ENCODE measurements at regions not wholly inside any gene's neighbourhood (a gene's known extent, or its start where the extent isn't known, plus 50 kb on each side); places are given as distances from the start of the nearest gene placed in this dataset.

DNA sequence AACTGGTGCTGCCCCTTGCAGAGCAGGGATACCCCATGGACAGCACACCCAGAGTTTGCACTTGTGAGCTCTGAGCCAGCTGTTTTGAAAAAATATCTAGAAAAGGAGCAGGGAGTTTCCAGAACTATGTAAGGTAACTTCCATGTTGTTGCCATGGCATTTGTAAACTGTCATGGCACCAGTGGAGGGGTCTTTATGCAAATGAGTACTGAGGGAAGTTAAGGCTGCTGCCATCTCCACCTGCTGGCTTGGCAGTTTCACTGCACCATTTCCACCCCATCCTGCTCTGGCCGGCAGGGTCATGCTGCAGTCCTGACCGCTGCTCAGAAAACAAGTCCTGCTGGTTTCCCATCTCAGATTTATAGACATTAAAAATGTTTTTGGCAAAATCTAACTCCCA lies 52.3 kb upstream of the SNTG2 start:
- Histone ChIP-seq H3K9me3 (ENCODE audit: control insufficient read depth in 2 of 2, insufficient read depth in 1 of 2, low read depth in 1 of 2, low read length in 1 of 2) (peaks cover 0 to 17% of the 10 kb centered on the region in 2 donors), H3K27me3 (ENCODE audit: control insufficient read depth in 3 of 3, insufficient read depth in 3 of 3, low read length in 3 of 3) (no peaks in the 10 kb centered on the region), H3K4me3 (ENCODE audit: low read depth in 1 of 3, low read length in 3 of 3) (no peak overlapping the region), H3K4me1 (ENCODE audit: control insufficient read depth in 3 of 3, insufficient read depth in 2 of 3, low read depth in 1 of 3, low read length in 2 of 3) (no peaks in the 10 kb centered on the region), H3K36me3 (ENCODE audit: control insufficient read depth in 3 of 3, insufficient read depth in 2 of 3, low read depth in 1 of 3, low read length in 3 of 3) (no peaks in the 10 kb centered on the region), H3K27ac (ENCODE audit: low read depth in 1 of 3, low read length in 2 of 3) (no peak overlapping the region)
- DNase-seq (no peak), FAIRE-seq (no peak)
- 65 to 68% (median 68%) methylated on average over 2 of the region's 2 CpGs for WGBS, 3 donors

DNA sequence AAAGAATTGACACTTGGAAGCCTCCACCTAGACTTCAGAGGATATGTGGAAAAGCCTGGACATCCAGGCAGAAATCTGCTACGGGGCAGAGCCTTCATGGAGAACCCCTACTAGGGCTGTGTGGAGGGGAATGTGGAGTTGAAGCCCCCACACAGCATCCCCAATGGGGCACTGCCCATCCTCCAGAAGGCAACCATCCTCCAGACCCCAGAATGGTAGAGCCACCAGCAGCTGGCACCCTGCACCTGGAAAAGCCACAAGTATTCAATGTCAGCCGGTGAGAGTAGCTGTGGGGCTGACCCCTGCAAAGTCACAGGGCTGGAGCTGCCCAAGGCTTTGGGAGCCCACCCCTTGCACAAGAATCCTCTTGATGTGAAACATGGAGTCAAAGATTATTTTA lies 53.6 kb upstream of the SNTG2 start:
- H3K9me3 ChIP-seq (ENCODE audit: control insufficient read depth in 2 of 2, insufficient read depth in 1 of 2, low read depth in 1 of 2, low read length in 1 of 2) = peaks cover 0 to 14% of the 10 kb centered on the region in 2 donors
- H3K27ac ChIP-seq (ENCODE audit: low read depth in 1 of 3, low read length in 2 of 3) = no peak overlapping the region
- 84 to 96% (median 91%) methylated on average over 2 of the region's 2 CpGs for WGBS, 3 donors
- DNase-seq = no peak
- no peak overlapping the region for H3K4me3 ChIP-seq (ENCODE audit: low read depth in 1 of 3, low read length in 3 of 3)
- no peaks in the 10 kb centered on the region for H3K36me3 ChIP-seq (ENCODE audit: control insufficient read depth in 3 of 3, insufficient read depth in 2 of 3, low read depth in 1 of 3, low read length in 3 of 3)
- H3K4me1 ChIP-seq (ENCODE audit: control insufficient read depth in 3 of 3, insufficient read depth in 2 of 3, low read depth in 1 of 3, low read length in 2 of 3) = no peaks in the 10 kb centered on the region
- FAIRE-seq = no peak
- H3K27me3 ChIP-seq (ENCODE audit: control insufficient read depth in 3 of 3, insufficient read depth in 3 of 3, low read length in 3 of 3) = no peaks in the 10 kb centered on the region

DNA sequence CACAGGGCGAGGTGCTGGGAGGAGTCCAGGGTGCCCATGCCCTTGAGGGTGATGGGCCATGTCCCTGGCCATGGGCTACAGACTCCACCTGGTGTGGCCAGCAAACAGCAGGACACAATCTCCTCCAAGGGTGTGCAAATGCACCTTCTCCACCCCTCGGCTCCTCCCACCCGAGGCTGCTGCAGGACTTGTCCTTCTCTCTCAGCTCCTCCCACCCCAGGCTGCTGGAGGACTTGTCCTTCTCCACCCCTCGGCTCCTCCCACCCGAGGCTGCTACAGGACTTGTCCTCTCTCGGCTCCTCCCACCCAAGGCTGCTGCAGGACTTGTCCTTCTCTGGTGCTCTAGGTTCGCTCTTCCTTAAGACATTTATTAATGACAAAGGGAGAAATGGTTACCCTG lies 57.3 kb upstream of the SNTG2 start:
- DNase-seq (peak in 1 of 2 donors; percentile 10), FAIRE-seq (no peak)
- 36 to 42% (median 38%) methylated on average over 7 of the region's 7 CpGs for WGBS, 3 donors
- no peaks in the 10 kb centered on the region for H3K4me1 ChIP-seq (ENCODE audit: control insufficient read depth in 3 of 3, insufficient read depth in 2 of 3, low read depth in 1 of 3, low read length in 2 of 3)
- no peaks in the 10 kb centered on the region for H3K36me3 ChIP-seq (ENCODE audit: control insufficient read depth in 3 of 3, insufficient read depth in 2 of 3, low read depth in 1 of 3, low read length in 3 of 3)
- H3K9me3 ChIP-seq (ENCODE audit: control insufficient read depth in 2 of 2, insufficient read depth in 1 of 2, low read depth in 1 of 2, low read length in 1 of 2) = peaks cover 0 to 14% of the 10 kb centered on the region in 2 donors
- no peak overlapping the region for H3K4me3 ChIP-seq (ENCODE audit: low read depth in 1 of 3, low read length in 3 of 3)
- H3K27me3 ChIP-seq (ENCODE audit: control insufficient read depth in 3 of 3, insufficient read depth in 3 of 3, low read length in 3 of 3) = peaks cover 0 to 5% (median 0%) of the 10 kb centered on the region in 3 donors
- no peak overlapping the region for H3K27ac ChIP-seq (ENCODE audit: low read depth in 1 of 3, low read length in 2 of 3)

DNA sequence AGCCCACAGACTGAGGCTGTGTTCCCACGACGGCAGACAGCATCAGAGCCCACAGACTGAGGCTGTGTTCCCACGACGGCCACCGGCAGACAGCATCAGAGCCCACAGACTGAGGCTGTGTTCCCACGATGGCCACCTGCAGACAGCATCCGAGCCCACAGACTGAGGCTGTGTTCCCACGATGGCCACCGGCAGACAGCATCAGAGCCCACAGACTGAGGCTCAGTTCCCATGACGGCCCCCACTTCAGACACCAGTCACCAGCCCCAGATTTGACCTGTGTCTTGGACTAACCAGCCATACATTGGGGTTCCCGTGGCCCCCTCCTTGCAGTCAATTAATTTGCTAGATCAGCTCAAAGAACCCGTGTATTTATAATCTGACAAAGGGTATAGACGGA lies 57.8 kb upstream of the SNTG2 start:
- peaks cover 0 to 14% of the 10 kb centered on the region in 2 donors for H3K9me3 ChIP-seq (ENCODE audit: control insufficient read depth in 2 of 2, insufficient read depth in 1 of 2, low read depth in 1 of 2, low read length in 1 of 2)
- 75 to 85% (median 76%) methylated on average over 13 of the region's 13 CpGs for WGBS, 3 donors
- DNase-seq (no peak), FAIRE-seq (no peak)
- H3K36me3 ChIP-seq (ENCODE audit: control insufficient read depth in 3 of 3, insufficient read depth in 2 of 3, low read depth in 1 of 3, low read length in 3 of 3) = no peaks in the 10 kb centered on the region
- no peaks in the 10 kb centered on the region for H3K4me1 ChIP-seq (ENCODE audit: control insufficient read depth in 3 of 3, insufficient read depth in 2 of 3, low read depth in 1 of 3, low read length in 2 of 3)
- no peak overlapping the region for H3K4me3 ChIP-seq (ENCODE audit: low read depth in 1 of 3, low read length in 3 of 3)
- no peak overlapping the region for H3K27ac ChIP-seq (ENCODE audit: low read depth in 1 of 3, low read length in 2 of 3)
- peaks cover 0 to 5% (median 0%) of the 10 kb centered on the region in 3 donors for H3K27me3 ChIP-seq (ENCODE audit: control insufficient read depth in 3 of 3, insufficient read depth in 3 of 3, low read length in 3 of 3)

DNA sequence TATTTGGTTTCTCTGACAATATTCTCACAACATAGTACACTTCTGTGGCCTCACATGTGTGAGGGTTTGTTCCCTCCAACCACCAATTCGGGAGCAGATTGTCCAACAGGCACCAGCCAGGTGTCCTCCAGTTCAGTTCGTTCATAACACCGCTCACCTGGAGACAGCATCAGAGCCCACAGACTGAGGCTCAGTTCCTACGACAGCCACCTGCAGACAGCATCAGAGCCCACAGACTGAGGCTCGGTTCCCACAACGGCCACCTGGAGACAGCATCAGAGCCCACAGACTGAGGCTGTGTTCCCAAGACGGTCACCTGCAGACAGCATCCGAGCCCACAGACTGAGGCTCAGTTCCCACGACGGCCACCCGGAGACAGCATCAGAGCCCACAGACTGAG lies 58.2 kb upstream of the SNTG2 start:
- WGBS, 3 donors = 81 to 84% (median 81%) methylated on average over 11 of the region's 11 CpGs
- Histone ChIP-seq H3K4me1 (ENCODE audit: control insufficient read depth in 3 of 3, insufficient read depth in 2 of 3, low read depth in 1 of 3, low read length in 2 of 3) (no peaks in the 10 kb centered on the region), H3K36me3 (ENCODE audit: control insufficient read depth in 3 of 3, insufficient read depth in 2 of 3, low read depth in 1 of 3, low read length in 3 of 3) (no peaks in the 10 kb centered on the region), H3K4me3 (ENCODE audit: low read depth in 1 of 3, low read length in 3 of 3) (no peak overlapping the region), H3K27me3 (ENCODE audit: control insufficient read depth in 3 of 3, insufficient read depth in 3 of 3, low read length in 3 of 3) (peaks cover 0 to 5% (median 0%) of the 10 kb centered on the region in 3 donors), H3K27ac (ENCODE audit: low read depth in 1 of 3, low read length in 2 of 3) (no peak overlapping the region), H3K9me3 (ENCODE audit: control insufficient read depth in 2 of 2, insufficient read depth in 1 of 2, low read depth in 1 of 2, low read length in 1 of 2) (peaks cover 0 to 14% of the 10 kb centered on the region in 2 donors)
- no peak for FAIRE-seq
- no peak for DNase-seq

DNA sequence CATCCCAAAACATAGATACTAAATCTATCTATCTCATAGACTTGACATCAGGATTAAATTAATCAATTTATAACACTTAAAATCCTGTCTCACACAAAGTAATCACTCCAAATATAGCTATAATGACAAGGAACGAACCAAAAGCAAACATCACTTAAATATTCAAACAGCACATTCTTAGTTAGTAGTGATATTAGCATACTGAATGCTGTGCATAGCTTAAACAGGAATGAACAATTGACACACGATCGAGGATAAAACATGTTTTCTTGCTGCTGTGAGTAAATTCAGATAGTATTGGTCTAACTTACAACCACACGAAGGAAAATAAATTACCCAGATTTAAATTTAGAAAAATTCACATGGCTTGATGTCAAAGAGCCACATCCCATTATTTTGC lies 58.9 kb upstream of the SNTG2 start:
- Histone ChIP-seq H3K4me1 (ENCODE audit: control insufficient read depth in 3 of 3, insufficient read depth in 2 of 3, low read depth in 1 of 3, low read length in 2 of 3) (no peaks in the 10 kb centered on the region), H3K27me3 (ENCODE audit: control insufficient read depth in 3 of 3, insufficient read depth in 3 of 3, low read length in 3 of 3) (peaks cover 0 to 5% (median 0%) of the 10 kb centered on the region in 3 donors), H3K27ac (ENCODE audit: low read depth in 1 of 3, low read length in 2 of 3) (no peak overlapping the region), H3K9me3 (ENCODE audit: control insufficient read depth in 2 of 2, insufficient read depth in 1 of 2, low read depth in 1 of 2, low read length in 1 of 2) (peaks cover 0 to 8% of the 10 kb centered on the region in 2 donors), H3K4me3 (ENCODE audit: low read depth in 1 of 3, low read length in 3 of 3) (no peak overlapping the region), H3K36me3 (ENCODE audit: control insufficient read depth in 3 of 3, insufficient read depth in 2 of 3, low read depth in 1 of 3, low read length in 3 of 3) (no peaks in the 10 kb centered on the region)
- WGBS, 3 donors = 28 to 51% (median 44%) methylated on average over 4 of the region's 4 CpGs
- FAIRE-seq (no peak), DNase-seq (no peak)

DNA sequence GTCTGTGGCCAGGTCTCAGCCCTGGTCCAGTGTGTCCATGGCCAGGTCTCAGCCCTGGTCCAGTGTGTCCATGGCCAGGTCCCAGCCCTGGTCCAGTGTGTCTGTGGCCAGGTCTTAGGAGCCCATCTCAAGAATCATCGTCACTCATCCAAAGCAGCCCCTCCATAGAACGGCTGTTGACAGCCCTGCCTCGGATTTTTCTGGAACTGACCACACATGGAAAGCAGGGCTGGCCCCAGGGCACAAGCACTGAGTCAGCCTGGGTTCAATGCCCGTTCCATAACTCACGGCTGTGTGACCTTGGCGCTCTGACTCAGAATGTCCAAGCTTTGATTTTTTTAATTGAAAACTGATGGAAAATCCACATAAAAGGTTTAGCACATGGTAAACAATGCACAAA lies 59.9 kb upstream of the SNTG2 start:
- FAIRE-seq (no peak), DNase-seq (no peak)
- Histone ChIP-seq H3K9me3 (ENCODE audit: control insufficient read depth in 2 of 2, insufficient read depth in 1 of 2, low read depth in 1 of 2, low read length in 1 of 2) (peaks cover 0 to under 1% of the 10 kb centered on the region in 2 donors), H3K27me3 (ENCODE audit: control insufficient read depth in 3 of 3, insufficient read depth in 3 of 3, low read length in 3 of 3) (peaks cover 0 to 6% (median 0%) of the 10 kb centered on the region in 3 donors), H3K4me3 (ENCODE audit: low read depth in 1 of 3, low read length in 3 of 3) (no peak overlapping the region), H3K27ac (ENCODE audit: low read depth in 1 of 3, low read length in 2 of 3) (no peak overlapping the region), H3K36me3 (ENCODE audit: control insufficient read depth in 3 of 3, insufficient read depth in 2 of 3, low read depth in 1 of 3, low read length in 3 of 3) (no peaks in the 10 kb centered on the region), H3K4me1 (ENCODE audit: control insufficient read depth in 3 of 3, insufficient read depth in 2 of 3, low read depth in 1 of 3, low read length in 2 of 3) (no peaks in the 10 kb centered on the region)
- 75 to 81% (median 78%) methylated on average over 6 of the region's 6 CpGs for WGBS, 3 donors

DNA sequence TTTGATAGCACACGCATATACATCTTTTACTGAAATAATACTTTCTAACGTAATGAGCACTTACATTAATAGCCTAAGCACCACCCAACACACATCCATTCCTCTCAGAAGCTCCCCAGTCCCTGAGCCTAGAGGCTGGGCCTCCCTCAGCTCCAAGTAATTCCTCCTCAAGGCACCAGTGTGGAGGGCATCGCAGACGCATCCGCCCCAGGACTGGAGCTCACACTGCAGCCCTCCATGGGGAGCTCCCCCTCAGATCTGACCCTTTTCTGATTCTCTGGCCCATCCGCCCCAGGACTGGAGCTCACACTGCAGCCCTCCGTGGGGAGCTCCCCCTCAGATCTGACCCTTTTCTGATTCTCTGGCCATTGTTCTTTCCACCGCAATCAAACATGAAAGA lies 60.4 kb upstream of the SNTG2 start:
- FAIRE-seq = no peak
- Histone ChIP-seq H3K27ac (ENCODE audit: low read depth in 1 of 3, low read length in 2 of 3) (no peak overlapping the region), H3K27me3 (ENCODE audit: control insufficient read depth in 3 of 3, insufficient read depth in 3 of 3, low read length in 3 of 3) (peaks cover 0 to 6% (median 0%) of the 10 kb centered on the region in 3 donors), H3K36me3 (ENCODE audit: control insufficient read depth in 3 of 3, insufficient read depth in 2 of 3, low read depth in 1 of 3, low read length in 3 of 3) (no peaks in the 10 kb centered on the region), H3K4me3 (ENCODE audit: low read depth in 1 of 3, low read length in 3 of 3) (no peak overlapping the region), H3K9me3 (ENCODE audit: control insufficient read depth in 2 of 2, insufficient read depth in 1 of 2, low read depth in 1 of 2, low read length in 1 of 2) (no peaks in the 10 kb centered on the region), H3K4me1 (ENCODE audit: control insufficient read depth in 3 of 3, insufficient read depth in 2 of 3, low read depth in 1 of 3, low read length in 2 of 3) (no peaks in the 10 kb centered on the region)
- WGBS, 3 donors = 81 to 86% (median 85%) methylated on average over 7 to 8 of the region's 8 CpGs
- DNase-seq = no peak

DNA sequence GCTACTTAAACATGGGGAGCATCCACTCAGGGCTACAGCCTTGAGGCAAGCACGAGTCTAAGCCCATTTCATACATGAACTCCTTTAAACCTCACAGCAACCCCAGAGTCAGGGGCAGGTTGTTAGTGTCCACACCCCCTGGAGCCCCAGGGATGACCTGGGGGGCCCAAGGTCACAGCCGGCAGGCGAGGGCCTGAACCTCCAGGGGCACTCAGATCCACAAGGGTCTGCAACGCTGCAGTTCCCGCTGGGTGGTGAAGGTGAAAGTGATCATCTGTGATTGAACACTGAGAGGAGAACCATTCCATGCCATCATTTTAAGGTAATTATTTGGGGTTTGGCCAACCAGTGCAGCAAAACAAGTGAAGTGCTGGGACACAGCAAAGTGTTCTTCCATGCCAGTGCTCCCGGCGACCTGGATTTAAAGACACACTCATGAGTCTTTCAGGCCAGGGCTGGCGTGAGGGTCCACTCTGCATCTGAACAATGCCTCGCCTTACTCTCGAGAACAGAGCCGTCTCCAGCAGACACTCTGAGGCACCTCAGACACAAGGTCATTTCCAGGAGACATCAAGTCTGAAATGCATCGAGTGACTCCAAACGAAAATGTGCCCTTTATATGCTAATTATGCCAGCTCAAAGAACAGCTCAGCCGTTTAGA lies 61.6 kb upstream of the SNTG2 start:
- no peaks in the 10 kb centered on the region for H3K4me1 ChIP-seq (ENCODE audit: control insufficient read depth in 3 of 3, insufficient read depth in 2 of 3, low read depth in 1 of 3, low read length in 2 of 3)
- DNase-seq (no peak), FAIRE-seq (no peak)
- WGBS, 3 donors = 64 to 71% (median 70%) methylated on average over 14 of the region's 14 CpGs
- H3K9me3 ChIP-seq (ENCODE audit: control insufficient read depth in 2 of 2, insufficient read depth in 1 of 2, low read depth in 1 of 2, low read length in 1 of 2) = no peaks in the 10 kb centered on the region
- no peak overlapping the region for H3K27ac ChIP-seq (ENCODE audit: low read depth in 1 of 3, low read length in 2 of 3)
- H3K4me3 ChIP-seq (ENCODE audit: low read depth in 1 of 3, low read length in 3 of 3) = no peak overlapping the region
- no peaks in the 10 kb centered on the region for H3K36me3 ChIP-seq (ENCODE audit: control insufficient read depth in 3 of 3, insufficient read depth in 2 of 3, low read depth in 1 of 3, low read length in 3 of 3)
- peaks cover 0 to 13% (median 0%) of the 10 kb centered on the region in 3 donors for H3K27me3 ChIP-seq (ENCODE audit: control insufficient read depth in 3 of 3, insufficient read depth in 3 of 3, low read length in 3 of 3)

Data from small intestine (tissue), 7 donors.